ENCODE measurements at regions not wholly inside any gene's neighbourhood (a gene's known extent, or its start where the extent isn't known, plus 50 kb on each side); places are given as distances from the start of the nearest gene placed in this dataset.
"Not testable (repeated sequence)": the region's sequence is repeated elsewhere in the genome, so short reads cannot be mapped to it uniquely, and the experiment has no call there.

DNA sequence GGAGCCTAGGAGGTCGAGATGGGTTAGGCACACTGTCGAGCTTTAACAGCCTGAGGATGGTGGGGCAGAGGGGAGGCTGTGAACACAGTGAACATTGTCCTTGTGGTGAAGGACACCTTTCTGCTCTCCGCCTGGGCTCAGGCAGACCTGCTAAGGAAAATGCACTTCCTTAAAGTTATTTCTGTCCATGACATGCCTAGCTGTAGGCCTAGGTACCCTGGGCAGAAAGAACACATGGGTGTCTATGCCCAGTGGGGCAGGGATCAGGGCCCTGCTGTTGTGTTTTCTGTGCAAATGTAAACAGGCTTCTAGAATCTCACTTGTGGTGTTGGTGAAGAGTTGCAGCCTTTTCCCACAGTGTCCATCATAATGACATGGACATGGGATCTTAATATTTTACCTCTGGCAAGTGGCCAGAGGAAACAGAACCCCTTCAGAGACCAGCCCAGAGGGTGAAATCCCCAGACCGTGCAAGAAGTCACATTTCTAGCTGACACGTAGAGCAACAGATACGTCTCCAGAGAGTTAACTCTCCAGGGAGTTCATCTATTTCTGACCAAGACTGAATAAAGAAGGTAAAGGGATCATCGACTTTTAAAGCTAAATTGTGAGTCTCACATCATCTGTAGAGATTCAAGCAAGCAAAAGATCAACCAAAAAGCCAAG is 79.2 kb downstream of the C9orf152 start:
- H3K4me3 ChIP-seq (replicated peaks in 1 of 2; ENCODE audit: low read depth in 2 of 2, low read length in 2 of 2) = peak overlapping the region in 1 of 2 donors; percentile 25

DNA sequence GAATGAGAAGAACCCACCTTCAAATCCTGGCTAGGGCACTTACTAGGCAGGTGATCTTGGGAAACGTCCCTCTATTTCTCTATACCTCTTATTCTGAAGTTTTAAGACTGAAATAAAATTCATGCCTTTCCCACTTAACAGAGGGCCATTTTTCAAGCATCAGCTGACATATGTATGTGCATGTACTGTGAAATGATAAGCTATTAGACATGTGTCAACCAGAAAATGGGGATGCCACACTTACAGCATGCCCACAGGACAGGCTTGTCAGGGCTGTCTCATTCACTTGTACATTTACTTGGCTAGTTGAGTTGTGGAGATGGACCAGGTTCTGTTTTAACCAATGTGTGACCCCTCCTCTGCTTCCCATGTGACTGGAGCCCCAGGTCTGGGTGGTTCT is 78.5 kb downstream of the C9orf152 start:
- DNase-seq (ENCODE audit: low read depth in 2 of 2) = no peak
- H3K4me3 ChIP-seq (replicated peaks in 1 of 2; ENCODE audit: low read depth in 2 of 2, low read length in 2 of 2) = no peak overlapping the region
- TF ChIP-seq, protein P1, sequence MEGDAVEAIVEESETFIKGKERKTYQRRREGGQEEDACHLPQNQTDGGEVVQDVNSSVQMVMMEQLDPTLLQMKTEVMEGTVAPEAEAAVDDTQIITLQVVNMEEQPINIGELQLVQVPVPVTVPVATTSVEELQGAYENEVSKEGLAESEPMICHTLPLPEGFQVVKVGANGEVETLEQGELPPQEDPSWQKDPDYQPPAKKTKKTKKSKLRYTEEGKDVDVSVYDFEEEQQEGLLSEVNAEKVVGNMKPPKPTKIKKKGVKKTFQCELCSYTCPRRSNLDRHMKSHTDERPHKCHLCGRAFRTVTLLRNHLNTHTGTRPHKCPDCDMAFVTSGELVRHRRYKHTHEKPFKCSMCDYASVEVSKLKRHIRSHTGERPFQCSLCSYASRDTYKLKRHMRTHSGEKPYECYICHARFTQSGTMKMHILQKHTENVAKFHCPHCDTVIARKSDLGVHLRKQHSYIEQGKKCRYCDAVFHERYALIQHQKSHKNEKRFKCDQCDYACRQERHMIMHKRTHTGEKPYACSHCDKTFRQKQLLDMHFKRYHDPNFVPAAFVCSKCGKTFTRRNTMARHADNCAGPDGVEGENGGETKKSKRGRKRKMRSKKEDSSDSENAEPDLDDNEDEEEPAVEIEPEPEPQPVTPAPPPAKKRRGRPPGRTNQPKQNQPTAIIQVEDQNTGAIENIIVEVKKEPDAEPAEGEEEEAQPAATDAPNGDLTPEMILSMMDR (IDR thresholded peaks at IDR 0.05; ENCODE audit: low read depth, low read length) = no peak

More for the DNA sequence above, 79.2 kb downstream of the C9orf152 start:
- TF ChIP-seq, protein P1 (IDR thresholded peaks at IDR 0.05; ENCODE audit: low read depth, low read length) = no peak
- DNase-seq (ENCODE audit: low read depth in 2 of 2) = peak; percentile 22 to 72

DNA sequence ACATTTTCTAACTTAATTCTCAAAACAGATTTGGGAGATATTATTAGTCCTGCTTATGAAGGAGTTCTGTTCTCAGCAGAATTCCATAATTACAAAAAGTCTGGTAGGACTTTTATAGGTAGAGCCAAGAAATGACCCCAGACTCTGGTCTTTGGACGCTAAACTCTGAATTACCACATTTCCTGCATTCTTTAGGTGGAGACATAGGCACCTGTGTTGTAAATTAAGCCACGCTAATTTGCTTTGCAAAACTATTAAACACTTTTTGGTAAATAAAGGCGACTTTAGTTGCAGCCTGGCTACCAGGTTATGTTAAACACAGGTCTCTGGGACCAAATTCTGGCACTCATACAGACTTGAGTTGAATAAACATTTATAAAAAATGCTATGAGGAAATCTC is 77.7 kb downstream of the C9orf152 start:
- TF ChIP-seq, protein P1 (IDR thresholded peaks at IDR 0.05; ENCODE audit: low read depth, low read length) = no peak
- H3K4me3 ChIP-seq (replicated peaks in 1 of 2; ENCODE audit: low read depth in 2 of 2, low read length in 2 of 2) = no peak overlapping the region
- DNase-seq (ENCODE audit: low read depth in 2 of 2) = no peak

DNA sequence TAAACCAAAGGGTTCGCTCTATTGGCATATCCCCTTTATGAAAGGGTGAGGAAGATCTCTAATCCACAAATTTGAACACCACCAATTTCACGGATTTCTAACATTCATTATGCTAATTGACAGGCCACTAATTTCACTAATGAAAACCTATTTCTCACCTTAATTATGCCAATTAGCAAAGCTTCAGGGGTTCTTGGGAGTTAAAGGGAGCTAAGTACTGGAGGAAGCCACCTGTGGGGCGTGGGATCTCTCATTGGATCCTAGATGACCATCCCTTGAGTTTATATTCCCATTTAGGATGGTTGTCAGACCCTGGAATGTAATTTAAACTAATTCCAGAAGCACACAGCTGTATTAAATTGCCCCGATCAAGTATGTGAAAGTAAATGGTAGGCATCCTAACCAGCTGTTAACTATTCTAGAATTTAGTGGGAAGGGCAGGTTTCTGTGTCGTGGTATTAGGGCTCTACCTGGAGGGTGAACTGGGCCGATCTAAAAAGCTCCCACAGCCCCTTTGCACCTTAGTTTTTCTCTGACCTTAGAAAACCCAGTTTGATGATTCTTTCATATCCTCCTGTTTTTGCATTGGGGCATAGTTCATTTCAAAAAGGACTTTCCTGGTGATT is 77.1 kb downstream of the C9orf152 start:
- no peak for DNase-seq (ENCODE audit: low read depth in 2 of 2)
- H3K4me3 ChIP-seq (replicated peaks in 1 of 2; ENCODE audit: low read depth in 2 of 2, low read length in 2 of 2) = no peak overlapping the region
- TF ChIP-seq, protein P1 (IDR thresholded peaks at IDR 0.05; ENCODE audit: low read depth, low read length) = no peak

DNA sequence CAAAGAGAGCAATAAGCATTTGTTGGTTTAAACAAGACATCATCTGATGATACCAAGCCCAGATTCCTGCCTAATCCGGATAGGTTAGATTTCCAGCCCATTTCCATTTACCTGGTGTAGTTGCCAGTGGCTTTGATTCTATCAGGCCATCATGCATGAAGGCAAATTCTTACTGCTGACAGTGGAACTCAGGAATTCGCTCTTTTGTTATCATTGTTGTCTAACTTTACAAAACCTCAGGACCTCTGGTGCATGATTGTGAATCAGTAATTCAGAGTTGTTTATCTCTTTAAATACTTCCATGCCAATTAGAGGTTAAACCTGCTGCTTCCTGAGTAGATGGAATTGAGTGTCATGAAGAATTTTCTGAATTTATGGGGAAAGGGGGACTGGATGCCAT is 76.5 kb downstream of the C9orf152 start:
- no peak overlapping the region for H3K4me3 ChIP-seq (replicated peaks in 1 of 2; ENCODE audit: low read depth in 2 of 2, low read length in 2 of 2)
- TF ChIP-seq, protein P1 (IDR thresholded peaks at IDR 0.05; ENCODE audit: low read depth, low read length) = no peak
- no peak for DNase-seq (ENCODE audit: low read depth in 2 of 2)

DNA sequence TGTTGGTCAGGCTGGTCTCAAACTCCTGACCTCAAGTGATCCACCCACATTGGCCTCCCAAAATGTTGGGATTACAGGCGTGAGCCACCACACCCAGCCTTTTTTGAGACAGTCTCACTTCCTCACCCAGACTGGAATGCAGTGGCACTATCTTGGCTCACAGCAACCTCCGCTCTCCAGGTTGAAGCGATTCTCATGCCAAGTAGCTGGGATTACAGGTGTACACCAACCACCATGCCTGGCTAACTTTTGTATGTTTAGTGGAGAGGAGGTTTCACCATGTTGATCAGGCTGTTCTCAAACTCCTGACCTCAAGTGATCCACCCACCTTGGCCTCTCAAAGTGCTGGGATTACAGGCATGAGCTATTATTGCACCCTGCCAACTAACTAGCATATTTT is 75.4 kb downstream of the C9orf152 start:
- not testable (repeated sequence) for DNase-seq (ENCODE audit: low read depth in 2 of 2); H3K4me3 ChIP-seq (replicated peaks in 1 of 2; ENCODE audit: low read depth in 2 of 2, low read length in 2 of 2)

DNA sequence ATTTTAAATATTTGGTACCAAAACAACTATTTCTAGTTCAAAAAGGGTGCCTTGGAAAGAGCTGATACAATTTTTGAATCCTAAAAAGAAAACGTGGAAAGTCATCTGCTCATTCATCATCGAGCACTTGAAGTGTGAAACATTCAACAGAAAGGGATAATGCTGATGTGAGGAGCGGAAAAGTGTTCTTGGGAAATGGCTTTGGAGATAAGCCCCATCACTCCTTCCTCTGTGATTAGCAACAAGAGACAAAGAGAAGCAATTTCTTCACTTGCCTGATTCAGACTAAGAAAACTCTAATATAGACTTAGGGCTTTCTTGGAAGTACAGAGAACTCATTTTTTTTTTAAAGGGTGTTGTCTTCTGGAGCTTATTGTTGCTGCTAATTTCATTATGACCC is 74.9 kb downstream of the C9orf152 start:
- no peak overlapping the region for H3K4me3 ChIP-seq (replicated peaks in 1 of 2; ENCODE audit: low read depth in 2 of 2, low read length in 2 of 2)
- DNase-seq (ENCODE audit: low read depth in 2 of 2) = peak in 1 of 2 donors; percentile 69
- TF ChIP-seq, protein P1 (IDR thresholded peaks at IDR 0.05; ENCODE audit: low read depth, low read length) = no peak
